NOMO-1 treated with DMSO at 0.1 percent for 48 hours (cell line): ENCODE measurements at regions not wholly inside any gene's neighbourhood (a gene's known extent, or its start where the extent isn't known, plus 50 kb on each side); places are given as distances from the start of the nearest gene placed in this dataset.
"Not testable (repeated sequence)": the region's sequence is repeated elsewhere in the genome, so short reads cannot be mapped to it uniquely, and the experiment has no call there.

ENCODE experiments used
- DNase-seq: peaks from one replicate; lab custom pipeline; 2025; ENCODE audit not compliant: unreplicated experiment; lab: John Stamatoyannopoulos, UW

- no peak for DNase-seq
Observed at GRCh38 chr2:144030791-144031190, 489.1 kb downstream of the ZEB2 start.

- no peak for DNase-seq
Observed at GRCh38 chr2:144027593-144027992, 492.3 kb downstream of the ZEB2 start.

GRCh38 chr2:144026753-144027152 lies 493.2 kb downstream of the ZEB2 start:
- DNase-seq, result no peak

GRCh38 chr2:144020047-144020446 lies 499.9 kb downstream of the ZEB2 start:
- DNase-seq, result no peak

GRCh38 chr2:144015655-144016245 lies 504.2 kb downstream of the ZEB2 start:
- DNase-seq, result no peak

GRCh38 chr2:144015036-144015435 lies 504.9 kb downstream of the ZEB2 start:
- no peak for DNase-seq

- DNase-seq, result no peak
Observed at GRCh38 chr2:144014103-144014502, 505.8 kb downstream of the ZEB2 start.

- DNase-seq, result no peak
Observed at GRCh38 chr2:144012304-144012703, 507.6 kb downstream of the ZEB2 start.

- no peak for DNase-seq
Observed at GRCh38 chr2:144011553-144011952, 508.4 kb downstream of the ZEB2 start.

- DNase-seq, result no peak
Observed at GRCh38 chr2:144011098-144011497, 508.8 kb downstream of the ZEB2 start.

- no peak for DNase-seq
Observed at GRCh38 chr2:144010096-144010836, 509.7 kb downstream of the ZEB2 start.

GRCh38 chr2:144006139-144006538 lies 513.8 kb downstream of the ZEB2 start:
- DNase-seq, result no peak

GRCh38 chr2:144004742-144005141 lies 515.2 kb downstream of the ZEB2 start:
- no peak for DNase-seq

- DNase-seq, result no peak
Observed at GRCh38 chr2:144003460-144004075, 516.4 kb downstream of the ZEB2 start.

- DNase-seq, result no peak
Observed at GRCh38 chr2:143996974-143997373, 522.9 kb downstream of the ZEB2 start.

GRCh38 chr2:143994961-143995360 lies 525.0 kb downstream of the ZEB2 start:
- DNase-seq, result no peak

GRCh38 chr2:143991596-143991995 lies 528.3 kb downstream of the ZEB2 start:
- not testable (repeated sequence) for DNase-seq

- DNase-seq, result no peak
Observed at GRCh38 chr2:143988082-143988481, 531.8 kb downstream of the ZEB2 start.

GRCh38 chr2:143981428-143981827 lies 538.5 kb downstream of the ZEB2 start:
- no peak for DNase-seq

- no peak for DNase-seq
Observed at GRCh38 chr2:143977356-143977755, 542.6 kb downstream of the ZEB2 start.

- DNase-seq, result no peak
Observed at GRCh38 chr2:143975216-143975615, 544.7 kb downstream of the ZEB2 start.

- no peak for DNase-seq
Observed at GRCh38 chr2:143974262-143974661, 545.7 kb downstream of the ZEB2 start.
